GF-D8 (cell line): ENCODE measurements at regions not wholly inside any gene's neighbourhood (a gene's known extent, or its start where the extent isn't known, plus 50 kb on each side); places are given as distances from the start of the nearest gene placed in this dataset.

Source experiments
- DNase-seq: peaks from one replicate; lab custom pipeline; 2025; lab: John Stamatoyannopoulos, UW

DNA sequence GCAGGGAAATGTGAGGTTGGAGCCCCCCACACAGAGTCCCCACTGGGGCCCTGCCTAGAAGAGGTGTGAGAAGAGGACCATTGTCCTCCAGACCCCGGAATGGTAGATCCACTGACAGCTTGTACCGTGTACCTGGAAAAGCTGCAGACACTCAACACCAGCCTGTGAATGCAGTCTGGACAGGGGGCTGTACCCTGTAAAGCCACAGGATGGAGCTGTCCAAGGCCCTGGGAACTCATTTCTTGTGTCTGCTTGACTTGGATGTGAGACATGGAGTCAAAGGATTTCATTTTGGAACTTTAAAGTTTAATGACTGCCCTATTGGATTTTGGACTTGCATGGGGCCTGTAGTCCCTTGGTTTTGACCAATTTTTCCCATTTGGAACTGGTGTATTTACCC is 535.0 kb upstream of the MEF2C start:
- DNase-seq = no peak

DNA sequence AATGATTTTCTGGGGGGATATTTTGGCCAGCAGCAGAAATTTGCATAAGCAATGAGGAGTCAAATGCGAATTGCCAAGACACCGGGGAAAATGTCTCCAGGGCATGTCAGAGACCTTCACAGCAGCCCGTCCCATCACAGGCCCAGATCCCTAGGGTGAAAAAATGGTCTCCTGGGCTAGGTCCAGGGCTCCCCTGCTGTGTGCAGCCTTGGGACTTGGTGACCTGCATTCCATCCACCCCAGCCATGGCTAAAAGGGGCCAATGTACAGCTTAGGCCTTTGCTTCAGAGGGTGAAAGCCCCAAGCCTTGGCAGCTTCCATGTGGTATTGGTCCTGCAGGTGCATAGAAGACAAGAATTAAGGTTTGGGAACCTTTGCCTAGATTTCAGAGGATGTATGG is 534.5 kb upstream of the MEF2C start:
- DNase-seq = no peak

DNA sequence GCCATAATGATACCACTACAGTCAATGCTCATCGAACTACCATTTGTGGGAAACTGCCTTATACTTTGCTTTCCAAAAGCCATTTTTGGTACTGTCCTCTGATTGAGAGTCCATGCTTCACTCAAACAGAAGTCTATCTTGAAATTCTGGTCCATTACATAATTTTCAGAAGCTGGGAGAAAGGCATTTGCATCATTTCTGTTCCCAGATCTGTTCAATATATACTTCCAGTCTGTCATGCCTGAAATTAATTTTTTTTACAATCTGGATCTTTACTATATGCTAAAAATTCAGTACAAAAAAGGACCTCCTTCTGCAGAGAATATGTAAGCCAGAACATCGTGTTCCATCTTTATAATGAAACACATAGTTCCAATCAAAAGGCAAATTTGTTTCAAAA is 528.9 kb upstream of the MEF2C start:
- DNase-seq = no peak

DNA sequence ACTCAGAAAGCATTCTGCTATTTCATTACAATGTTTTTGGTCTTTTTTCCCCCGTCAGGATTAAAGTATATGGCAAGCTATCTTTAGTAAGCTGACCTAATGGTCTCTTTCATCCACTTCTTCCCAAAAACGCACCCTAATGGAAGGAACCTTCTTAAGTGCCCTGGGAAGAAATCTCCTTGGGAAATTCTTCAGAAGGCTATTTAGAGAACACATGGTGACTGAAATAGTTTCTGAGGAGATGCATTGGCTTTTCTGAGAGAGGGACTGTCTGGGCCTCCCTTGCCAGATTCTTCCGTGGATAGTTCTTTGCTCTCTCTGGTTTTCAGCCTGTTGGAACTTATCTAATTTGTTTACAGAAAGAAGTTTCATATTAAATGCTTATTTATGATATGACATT is 524.1 kb upstream of the MEF2C start:
- no peak for DNase-seq

- no peak for DNase-seq
Observed at GRCh38 chr5:89401659-89402058, 518.7 kb upstream of the MEF2C start.

GRCh38 chr5:89401012-89401411 is 518.0 kb upstream of the MEF2C start:
- no peak for DNase-seq

GRCh38 chr5:89399548-89399947 is 516.6 kb upstream of the MEF2C start:
- DNase-seq = no peak

- no peak for DNase-seq
Observed at GRCh38 chr5:89397096-89397495, 514.1 kb upstream of the MEF2C start.

GRCh38 chr5:89396278-89396954 is 513.4 kb upstream of the MEF2C start:
- peak; percentile 1 for DNase-seq

- DNase-seq = no peak
Observed at GRCh38 chr5:89395111-89395510, 512.1 kb upstream of the MEF2C start.

- DNase-seq = no peak
Observed at GRCh38 chr5:89388872-89389271, 505.9 kb upstream of the MEF2C start.

DNA sequence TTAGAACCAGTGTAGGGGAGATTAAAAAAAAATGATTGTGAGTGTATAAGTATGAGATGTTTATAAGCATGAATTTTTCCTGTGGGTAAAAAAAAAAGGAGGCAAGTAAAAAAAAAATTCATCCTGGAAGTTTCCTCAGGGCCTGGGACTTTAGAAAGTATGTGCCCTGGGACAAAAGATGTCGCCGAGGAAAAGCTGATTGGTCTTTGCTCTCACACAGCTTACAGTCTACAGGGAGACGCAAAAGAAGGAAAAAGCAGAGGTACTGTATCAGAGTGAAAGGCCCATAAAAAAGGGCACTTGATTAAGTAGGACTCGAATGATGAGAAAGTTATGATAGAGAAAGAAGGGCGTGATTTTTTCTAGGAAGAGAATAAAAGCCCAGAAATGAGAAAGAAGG is 501.4 kb upstream of the MEF2C start:
- DNase-seq = no peak

- DNase-seq = no peak
Observed at GRCh38 chr5:89380635-89381034, 497.7 kb upstream of the MEF2C start.

- no peak for DNase-seq
Observed at GRCh38 chr5:89377767-89378455, 494.9 kb upstream of the MEF2C start.

DNA sequence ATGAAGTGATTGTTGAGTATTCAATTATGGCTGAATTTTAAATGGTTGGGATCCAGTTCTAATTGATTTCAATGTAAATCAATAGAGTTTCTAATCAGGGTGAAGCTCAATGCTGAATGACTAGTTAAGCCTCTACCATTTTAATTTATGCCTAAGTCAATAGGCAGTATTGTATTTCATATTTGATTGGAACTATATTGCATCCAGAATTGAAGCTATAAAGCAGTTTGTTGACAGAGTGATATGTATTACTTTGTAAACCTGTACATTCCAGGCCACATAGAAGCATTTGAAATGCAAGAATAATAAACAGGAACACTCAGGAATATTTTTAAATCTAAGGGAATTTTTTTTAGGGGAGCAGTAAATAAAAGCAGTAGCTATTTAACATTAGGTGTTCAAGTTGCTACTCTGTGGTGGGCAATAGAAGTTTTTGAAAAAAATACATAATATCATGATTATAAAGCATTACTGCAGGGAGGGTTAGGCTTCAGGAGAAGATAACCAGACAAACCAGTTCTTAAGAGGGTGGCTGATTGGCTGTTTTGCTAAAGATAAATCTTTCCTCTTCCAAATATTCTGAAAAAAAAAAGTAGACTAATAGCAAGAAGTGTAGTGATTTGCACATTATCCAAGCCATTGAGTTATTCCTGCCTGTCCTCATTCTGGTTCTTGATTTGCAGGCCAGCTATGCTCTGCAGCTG is 492.0 kb upstream of the MEF2C start:
- DNase-seq = no peak

GRCh38 chr5:89374144-89374784 is 491.3 kb upstream of the MEF2C start:
- no peak for DNase-seq

DNA sequence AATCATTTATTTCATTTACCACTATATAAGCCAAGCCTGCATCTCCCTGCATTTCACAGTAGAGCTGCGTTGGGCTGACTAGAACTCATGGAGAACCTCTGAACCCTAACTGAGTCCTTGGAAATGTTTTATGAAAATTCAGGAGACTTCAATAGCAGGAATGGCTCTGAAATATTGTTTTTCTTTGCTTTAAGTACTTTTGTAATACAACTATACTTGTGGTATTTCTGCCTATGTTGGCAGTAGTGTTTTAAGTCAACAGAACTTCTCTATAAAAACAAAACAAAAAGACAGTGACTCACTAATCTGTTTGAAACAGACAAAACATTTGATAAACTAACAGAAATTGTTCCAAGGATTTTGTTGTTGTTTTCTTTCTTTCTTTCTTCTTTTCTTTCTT is 489.2 kb upstream of the MEF2C start:
- DNase-seq = no peak

DNA sequence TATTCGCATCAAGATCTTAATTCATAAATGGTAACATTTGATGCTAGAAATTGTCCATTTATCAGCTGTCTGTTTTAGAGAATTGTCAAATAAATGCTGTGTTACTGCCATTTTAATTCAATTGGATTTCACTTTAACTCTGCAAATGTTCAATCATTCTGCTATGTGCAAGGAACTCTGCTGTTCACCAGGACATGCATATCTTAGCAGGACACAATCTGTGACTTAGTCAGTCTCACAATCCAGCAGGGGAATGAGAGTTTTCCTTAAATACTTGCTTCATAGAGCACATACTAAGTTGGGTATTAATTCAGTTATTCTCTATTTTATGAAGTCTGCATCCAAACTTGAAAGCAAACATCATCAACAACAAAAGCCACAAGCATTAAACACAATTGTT is 488.7 kb upstream of the MEF2C start:
- DNase-seq = no peak

- no peak for DNase-seq
Observed at GRCh38 chr5:89359046-89359445, 476.1 kb upstream of the MEF2C start.

DNA sequence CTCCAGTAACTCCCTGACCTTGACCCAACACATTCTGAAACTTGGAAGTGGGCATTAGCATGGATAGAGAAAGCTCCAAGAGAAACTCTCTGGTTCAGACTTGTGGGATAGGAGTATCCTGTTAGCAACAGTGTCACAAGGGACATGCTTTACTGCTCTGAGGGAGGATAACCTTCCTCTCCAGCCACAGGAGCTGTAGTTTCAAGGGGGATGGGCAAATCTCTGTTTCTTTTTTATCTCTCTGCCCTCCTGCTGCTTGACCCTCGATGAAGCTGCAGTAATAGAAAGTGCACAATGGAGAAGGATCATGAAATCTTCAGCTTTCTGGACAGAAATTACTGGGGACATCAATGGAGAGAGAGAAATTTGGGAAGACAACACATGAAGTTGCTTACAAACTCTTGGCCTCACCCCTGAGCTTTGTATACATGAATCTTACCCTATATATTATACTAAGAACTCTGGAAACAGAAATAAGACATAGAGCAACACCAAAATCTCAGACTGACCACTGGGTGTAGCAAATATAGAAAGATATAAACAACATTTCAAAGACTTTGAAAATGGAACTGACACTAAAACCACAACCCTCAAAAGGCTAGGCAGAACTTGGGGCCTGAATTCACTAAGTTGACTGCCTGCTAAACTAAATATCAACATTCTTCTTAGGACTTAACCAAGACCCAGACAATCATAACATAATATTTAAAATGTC is 471.0 kb upstream of the MEF2C start:
- DNase-seq = no peak

- DNase-seq = no peak
Observed at GRCh38 chr5:89351975-89352374, 469.0 kb upstream of the MEF2C start.

DNA sequence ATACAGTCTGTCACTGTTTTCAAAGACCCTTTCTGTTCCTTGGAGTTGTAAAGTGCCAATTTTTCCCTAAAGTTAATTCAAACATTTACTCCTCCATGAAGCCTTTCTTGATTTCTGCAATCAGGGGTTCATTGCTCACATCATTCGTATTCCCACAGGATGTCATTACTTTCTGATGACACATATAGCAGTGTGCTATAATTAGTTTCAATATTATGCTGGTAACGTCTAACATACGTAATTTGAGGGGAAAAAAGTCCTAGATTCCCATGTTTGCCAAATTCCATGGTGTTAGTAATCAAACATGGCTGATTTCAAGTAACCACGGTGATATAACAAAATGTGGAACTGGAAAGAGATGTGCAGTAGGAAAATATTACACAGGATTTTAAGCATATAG is 468.2 kb upstream of the MEF2C start:
- no peak for DNase-seq
